GM18505 (cell line): ENCODE measurements at regions not wholly inside any gene's neighbourhood (a gene's known extent, or its start where the extent isn't known, plus 50 kb on each side); places are given as distances from the start of the nearest gene placed in this dataset.
"Not testable (repeated sequence)": the region's sequence is repeated elsewhere in the genome, so short reads cannot be mapped to it uniquely, and the experiment has no call there.

ENCODE experiments used
- ATAC-seq: cut with Tn5 transposase; IDR thresholded peaks from one replicate; pipeline ENCODE4 v1.9.1; 2021; ENCODE audit not compliant: unreplicated experiment
- POLR2A ChIP-seq: IDR thresholded peaks from 4 replicates; pipeline ENCODE4 v1.6.1; 2011; ENCODE audit warnings: borderline replicate concordance; ENCODE audit not compliant: insufficient read depth, insufficient read length; ENCODE audit errors: extremely low read depth

- ATAC-seq: no peak
- no peak for TF ChIP-seq POLR2A
Measured at GRCh38 chr5:1726469-1726865, 73.2 kb downstream of the MRPL36 start.

DNA sequence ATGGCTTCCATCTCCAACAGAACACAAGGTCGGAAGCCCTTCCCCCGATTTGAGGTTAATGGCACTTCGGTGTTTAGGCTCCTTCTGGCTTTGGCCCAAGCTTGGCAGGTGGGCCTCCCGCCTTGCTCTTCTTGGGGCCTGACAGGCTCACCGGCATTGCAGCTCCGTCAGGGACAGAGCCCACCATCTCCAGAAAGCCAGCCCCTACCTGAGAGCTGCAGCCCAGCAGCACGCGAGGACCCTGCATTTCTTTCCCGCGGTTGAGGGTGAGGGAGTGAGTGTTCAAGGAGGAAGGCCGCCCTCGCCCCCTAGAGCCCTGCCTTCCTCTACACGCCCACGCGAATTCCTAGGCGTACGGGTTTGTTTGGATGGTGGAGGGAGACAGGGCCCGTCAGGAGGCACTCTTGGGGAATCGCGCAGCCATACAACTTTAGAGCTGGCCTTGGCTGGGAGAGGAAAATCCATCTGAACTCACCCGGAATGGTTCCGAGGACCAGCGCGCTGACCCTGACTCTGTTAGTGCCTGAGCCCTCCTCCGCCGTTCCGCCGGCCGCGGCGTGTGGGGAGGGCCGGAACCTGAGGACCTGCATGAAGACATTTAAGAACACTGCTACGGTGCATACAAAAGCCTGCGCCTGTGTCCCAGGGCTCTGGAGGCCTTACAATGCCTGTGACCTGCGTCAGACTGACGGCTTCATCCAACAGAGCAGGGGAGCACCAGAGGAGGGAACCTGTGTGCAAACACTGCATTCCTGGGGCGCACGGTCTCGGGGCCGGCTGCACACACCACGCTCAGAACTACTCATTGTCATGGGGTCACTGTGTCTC lies 73.8 kb downstream of the MRPL36 start:
- no peak for TF ChIP-seq POLR2A
- ATAC-seq: no peak

- no peak for ATAC-seq
- TF ChIP-seq POLR2A: no peak
Measured at GRCh38 chr5:1724822-1725602, 74.6 kb downstream of the MRPL36 start.

DNA sequence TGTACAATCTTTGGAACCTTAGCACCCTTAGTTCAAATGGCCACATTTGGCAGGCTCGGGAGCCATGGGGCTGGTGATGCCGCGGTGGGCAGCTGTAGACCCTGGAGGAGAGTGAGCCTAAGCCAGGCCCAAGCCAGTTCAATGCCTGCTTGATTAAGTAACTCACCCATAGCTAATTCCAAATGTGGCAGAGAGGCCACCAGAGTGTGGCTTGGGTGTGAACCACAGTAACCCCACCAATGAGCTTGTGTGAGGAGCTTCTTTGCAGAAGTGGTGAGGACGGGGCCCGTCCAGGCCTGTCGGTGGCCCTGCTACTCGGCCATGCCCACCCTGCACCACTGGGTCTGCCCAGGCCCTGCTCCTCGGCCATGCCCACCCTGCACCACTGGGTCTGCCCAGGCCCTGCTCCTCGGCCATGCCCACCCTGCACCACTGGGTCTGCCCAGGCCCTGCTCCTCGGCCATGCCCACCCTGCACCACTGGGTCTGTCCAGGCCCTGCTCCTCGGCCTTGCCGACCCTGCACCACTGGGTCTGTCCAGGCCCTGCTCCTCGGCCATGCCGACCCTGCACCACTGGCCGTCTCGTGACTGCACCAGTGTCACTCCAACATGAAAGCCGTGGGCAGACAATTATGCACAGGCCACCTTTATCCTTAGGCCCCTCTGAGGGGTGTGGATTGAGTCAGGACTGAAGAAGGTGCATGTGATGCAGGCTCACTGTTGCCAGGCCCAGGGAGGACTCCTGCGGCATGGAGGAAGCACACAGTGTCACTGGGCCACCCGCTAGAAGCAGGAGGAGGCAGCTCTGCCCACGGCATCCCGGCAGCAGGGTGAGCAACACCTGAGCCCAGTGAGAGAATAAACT lies 75.4 kb downstream of the MRPL36 start:
- TF ChIP-seq POLR2A: no peak
- no peak for ATAC-seq

DNA sequence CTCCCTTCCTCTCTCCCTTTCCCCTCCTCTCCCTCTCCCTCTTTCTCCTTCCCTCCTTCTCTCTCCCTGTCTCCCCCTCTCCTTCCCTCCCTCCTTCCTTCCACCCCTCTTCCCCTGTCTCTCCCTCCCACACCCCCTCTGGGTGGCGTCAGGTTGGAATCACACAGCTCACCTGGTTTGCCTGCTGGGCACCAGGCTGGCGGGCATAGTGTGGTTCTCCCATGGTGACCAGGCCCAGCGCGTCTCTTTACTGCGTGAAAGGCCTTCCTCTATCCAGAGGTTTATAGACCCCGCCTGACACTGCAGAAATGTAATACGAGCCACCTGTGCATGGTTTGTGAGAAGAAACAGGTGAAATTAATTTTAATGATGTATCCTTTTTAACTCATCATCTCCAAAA lies 76.2 kb downstream of the MRPL36 start:
- no peak for TF ChIP-seq POLR2A
- no peak for ATAC-seq

- TF ChIP-seq POLR2A: no peak
- ATAC-seq: no peak
Measured at GRCh38 chr5:1722877-1723276, 76.8 kb downstream of the MRPL36 start.

DNA sequence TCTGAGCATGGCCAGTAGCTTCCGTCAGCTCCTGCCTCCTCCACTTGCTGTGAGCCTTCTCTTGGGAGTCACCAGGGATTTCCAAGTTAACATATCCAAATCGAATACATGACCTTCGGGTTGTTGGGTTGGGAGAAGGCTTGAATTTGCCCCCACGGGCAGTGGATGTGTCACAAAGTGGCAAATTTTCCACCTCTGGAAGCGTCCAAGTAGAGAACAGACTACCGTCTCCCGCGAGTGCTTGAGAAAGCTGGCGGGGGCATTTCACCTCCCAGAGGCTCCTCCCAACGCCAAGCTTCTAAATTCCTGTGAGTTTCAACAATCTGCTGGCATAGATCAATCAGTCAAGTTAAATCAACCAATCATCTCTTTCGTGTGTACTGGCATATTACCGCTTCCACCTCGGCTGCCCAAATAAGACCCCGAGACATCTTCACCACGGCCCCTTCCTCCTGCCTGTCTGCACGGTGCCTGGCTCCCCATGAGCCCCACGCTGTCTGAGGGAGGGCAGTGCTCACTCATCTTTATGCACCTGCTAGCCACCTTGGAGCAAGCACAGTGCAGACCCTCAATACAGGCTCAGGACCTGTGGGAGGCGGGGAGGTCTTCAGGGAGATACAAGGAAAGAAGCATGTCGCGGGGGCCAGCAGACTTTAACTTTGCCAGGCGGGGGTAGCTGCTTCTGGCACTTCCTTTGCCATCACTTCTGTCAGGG lies 79.1 kb downstream of the MRPL36 start:
- TF ChIP-seq POLR2A: no peak
- ATAC-seq: no peak

- no peak for ATAC-seq
- no peak for TF ChIP-seq POLR2A
Measured at GRCh38 chr5:1719860-1720259, 79.8 kb downstream of the MRPL36 start.

DNA sequence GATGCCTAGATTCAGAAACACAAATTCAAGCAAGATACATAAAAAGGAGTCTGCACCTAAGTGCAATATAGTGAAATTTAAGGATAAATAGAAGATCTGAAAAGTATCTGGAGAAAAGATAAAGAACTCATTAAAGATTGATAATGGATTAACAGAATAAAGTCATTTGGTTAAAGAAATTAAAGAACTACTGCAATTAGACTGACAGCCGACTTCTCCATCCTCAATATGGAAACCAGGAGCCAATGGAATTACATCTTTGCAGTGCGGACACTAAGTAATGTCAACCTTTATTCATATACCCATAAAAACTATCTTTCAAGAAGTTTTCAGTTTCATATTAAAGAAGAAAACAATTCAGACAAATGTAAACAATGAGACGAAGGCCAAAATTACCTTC lies 81.0 kb downstream of the MRPL36 start:
- no peak for ATAC-seq
- no peak for TF ChIP-seq POLR2A

- ATAC-seq: not testable (repeated sequence)
Measured at GRCh38 chr5:1710091-1710490, 89.5 kb downstream of the MRPL36 start.

- ATAC-seq: no peak
Measured at GRCh38 chr5:1709171-1709803, 90.3 kb downstream of the MRPL36 start.

GRCh38 chr5:1708592-1709141 lies 91.0 kb downstream of the MRPL36 start:
- TF ChIP-seq POLR2A: no peak
- ATAC-seq: no peak

More at GRCh38 chr5:1709171-1709803, 90.3 kb downstream of the MRPL36 start:
- TF ChIP-seq POLR2A: no peak
